ENCODE measurements at regions not wholly inside any gene's neighbourhood (a gene's known extent, or its start where the extent isn't known, plus 50 kb on each side); places are given as distances from the start of the nearest gene placed in this dataset. TPM values are rescaled to one million over a fixed set of nuclear protein-coding genes. Genes with fewer than 3 reads are reported as not detected.
"Not testable (repeated sequence)": the region's sequence is repeated elsewhere in the genome, so short reads cannot be mapped to it uniquely, and the experiment has no call there.

DNA sequence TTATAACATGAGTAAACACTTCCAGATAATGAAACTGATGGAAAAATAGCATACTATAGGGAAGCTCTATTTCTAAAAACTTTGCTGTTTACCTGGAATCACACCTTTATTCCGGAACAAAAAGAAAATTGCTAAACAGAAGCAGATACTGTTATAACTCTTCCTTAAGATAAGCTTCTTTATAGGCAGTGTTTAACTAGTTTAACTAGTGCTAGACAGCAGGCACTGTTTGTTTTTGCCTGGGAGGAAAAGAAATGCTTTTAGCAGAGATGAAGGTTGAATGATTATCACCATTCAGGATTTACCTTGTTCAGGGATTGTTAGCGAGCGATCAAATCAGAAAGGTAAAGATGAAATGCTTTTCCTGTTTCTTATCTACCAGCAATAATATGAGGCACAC is 54.7 kb upstream of the PDPR start:
- DNase-seq (ENCODE audit: low spot score); H2AFZ ChIP-seq (ENCODE audit: low read length); intact Hi-C loops (cut with micrococcal nuclease; ENCODE audit: unreplicated experiment); H3K36me3 ChIP-seq (ENCODE audit: insufficient read depth, low read length); H3K9me2 ChIP-seq (ENCODE audit: insufficient read depth, low read length); H3K4me3 ChIP-seq (ENCODE audit: low read depth, low read length, poor library complexity, severe bottlenecking); CTCF ChIA-PET (ENCODE audit: unreplicated experiment); H3K27ac ChIP-seq (ENCODE audit: low read depth, low read length, poor library complexity, severe bottlenecking); H4K20me1 ChIP-seq (ENCODE audit: insufficient read depth, low read length); H3K79me2 ChIP-seq (ENCODE audit: insufficient read depth, low read depth, low read length); H3K4me2 ChIP-seq (ENCODE audit: low read length); H3K4me1 ChIP-seq (ENCODE audit: insufficient read depth, low read length, poor library complexity, severe bottlenecking); H3K9me3 ChIP-seq (ENCODE audit: low read length); BruUV-seq (replicated peaks): not testable (repeated sequence)
- POLR2A ChIA-PET: interaction anchor here (0.6 kb wide), 1 partner anchor 202 kb away, joined by 4 read pairs; no protein-coding TSS in a partner anchor

DNA sequence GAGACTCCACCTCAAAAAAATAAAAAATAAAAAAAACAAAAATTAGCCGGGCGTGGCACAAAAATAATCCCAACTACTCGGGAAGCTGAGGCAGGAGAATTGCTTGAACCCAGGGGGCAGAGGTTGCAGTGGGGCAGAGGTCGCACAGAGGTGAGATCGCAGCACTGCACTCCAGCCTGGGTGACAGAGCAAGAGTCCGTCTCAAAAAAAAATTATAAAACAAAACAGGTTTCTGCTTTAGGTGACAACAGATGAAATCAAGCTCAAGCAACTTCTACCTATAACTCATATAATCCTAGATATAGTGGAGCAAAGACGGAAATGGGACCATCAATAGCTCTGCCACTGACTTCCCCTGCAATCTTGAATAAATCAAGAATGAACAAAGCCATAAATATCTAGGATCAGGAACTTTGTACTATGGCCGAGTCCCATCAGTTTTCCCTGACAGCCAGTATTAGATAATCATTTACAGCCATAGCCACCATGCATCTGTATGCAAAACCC is 53.6 kb upstream of the PDPR start:
- H2AFZ ChIP-seq (ENCODE audit: low read length); BruUV-seq (replicated peaks); DNase-seq (ENCODE audit: low spot score); H3K4me1 ChIP-seq (ENCODE audit: insufficient read depth, low read length, poor library complexity, severe bottlenecking); H3K27ac ChIP-seq (ENCODE audit: low read depth, low read length, poor library complexity, severe bottlenecking); CTCF ChIA-PET (ENCODE audit: unreplicated experiment); POLR2A ChIA-PET; H3K4me3 ChIP-seq (ENCODE audit: low read depth, low read length, poor library complexity, severe bottlenecking); intact Hi-C loops (cut with micrococcal nuclease; ENCODE audit: unreplicated experiment); H3K4me2 ChIP-seq (ENCODE audit: low read length); H3K9me2 ChIP-seq (ENCODE audit: insufficient read depth, low read length); H3K79me2 ChIP-seq (ENCODE audit: insufficient read depth, low read depth, low read length); H3K36me3 ChIP-seq (ENCODE audit: insufficient read depth, low read length); H3K9me3 ChIP-seq (ENCODE audit: low read length); H4K20me1 ChIP-seq (ENCODE audit: insufficient read depth, low read length): not testable (repeated sequence)

DNA sequence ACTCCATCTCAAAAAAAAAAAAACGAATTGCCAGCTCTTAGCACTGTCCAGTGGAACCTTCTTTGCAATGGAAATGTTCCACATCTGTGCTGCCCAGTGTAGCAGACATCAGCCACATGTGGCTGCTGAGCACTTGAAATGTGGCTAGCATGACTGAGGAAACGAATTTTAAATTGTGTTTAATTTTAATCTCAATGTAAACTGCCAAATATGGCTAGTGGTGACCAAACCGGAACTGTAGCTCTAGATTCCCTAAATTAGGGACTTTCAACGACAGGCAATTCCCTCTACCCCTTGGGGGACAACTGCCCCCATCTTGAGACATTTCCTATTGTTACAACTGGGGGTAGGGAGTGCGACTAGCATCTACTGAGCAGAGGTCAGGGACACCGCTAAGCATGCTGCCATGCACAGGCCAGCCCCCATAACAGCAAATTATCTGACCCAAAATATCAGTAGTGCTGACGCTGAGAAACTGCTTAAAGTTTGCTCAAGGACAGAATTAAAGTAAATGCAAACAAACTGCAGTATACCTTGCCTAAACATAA is 52.4 kb upstream of the PDPR start:
- H3K9me2 ChIP-seq (ENCODE audit: insufficient read depth, low read length); H2AFZ ChIP-seq (ENCODE audit: low read length); H3K79me2 ChIP-seq (ENCODE audit: insufficient read depth, low read depth, low read length); H3K27ac ChIP-seq (ENCODE audit: low read depth, low read length, poor library complexity, severe bottlenecking); H3K36me3 ChIP-seq (ENCODE audit: insufficient read depth, low read length); H4K20me1 ChIP-seq (ENCODE audit: insufficient read depth, low read length); H3K4me1 ChIP-seq (ENCODE audit: insufficient read depth, low read length, poor library complexity, severe bottlenecking); DNase-seq (ENCODE audit: low spot score); H3K9me3 ChIP-seq (ENCODE audit: low read length); POLR2A ChIA-PET; H3K4me3 ChIP-seq (ENCODE audit: low read depth, low read length, poor library complexity, severe bottlenecking); BruUV-seq (replicated peaks); intact Hi-C loops (cut with micrococcal nuclease; ENCODE audit: unreplicated experiment); CTCF ChIA-PET (ENCODE audit: unreplicated experiment); H3K4me2 ChIP-seq (ENCODE audit: low read length): not testable (repeated sequence)

DNA sequence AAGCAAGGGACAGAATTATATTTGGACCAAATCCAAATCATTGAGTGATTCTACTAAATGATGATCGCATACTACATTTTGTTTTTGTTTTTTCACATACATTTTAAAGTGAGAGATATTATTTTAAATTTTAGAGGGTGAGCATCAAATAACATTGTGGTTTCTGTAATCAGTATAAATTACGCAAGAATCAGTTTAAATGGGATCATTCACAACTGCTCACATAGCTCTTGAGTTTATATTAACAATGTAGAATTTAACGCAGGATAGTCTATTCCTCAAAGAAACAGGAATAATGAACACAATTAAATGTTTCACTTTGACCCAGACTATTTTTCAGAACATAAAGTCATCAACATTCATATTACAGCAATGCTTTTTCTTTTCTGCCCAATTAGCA is 51.2 kb upstream of the PDPR start:
- H3K9me3 ChIP-seq (ENCODE audit: low read length); H3K4me3 ChIP-seq (ENCODE audit: low read depth, low read length, poor library complexity, severe bottlenecking); POLR2A ChIA-PET; H3K27ac ChIP-seq (ENCODE audit: low read depth, low read length, poor library complexity, severe bottlenecking); H2AFZ ChIP-seq (ENCODE audit: low read length); H4K20me1 ChIP-seq (ENCODE audit: insufficient read depth, low read length); H3K36me3 ChIP-seq (ENCODE audit: insufficient read depth, low read length); H3K4me2 ChIP-seq (ENCODE audit: low read length); intact Hi-C loops (cut with micrococcal nuclease; ENCODE audit: unreplicated experiment); CTCF ChIA-PET (ENCODE audit: unreplicated experiment); H3K4me1 ChIP-seq (ENCODE audit: insufficient read depth, low read length, poor library complexity, severe bottlenecking); H3K9me2 ChIP-seq (ENCODE audit: insufficient read depth, low read length); H3K79me2 ChIP-seq (ENCODE audit: insufficient read depth, low read depth, low read length); DNase-seq (ENCODE audit: low spot score); BruUV-seq (replicated peaks): not testable (repeated sequence)

Small RNA genes in the stretch of these regions (microRNA-seq; reads per million reads assigned to microRNA genes)
- not detected for gene MIR1972-2 (ENCODE audit: borderline replicate concordance)

Small RNA genes in the stretch of these regions (small RNA-seq; reads per million reads assigned to genes)
- gene MIR1972-2: not detected
